NCI-H2029 (cell line): ENCODE measurements at regions not wholly inside any gene's neighbourhood (a gene's known extent, or its start where the extent isn't known, plus 50 kb on each side); places are given as distances from the start of the nearest gene placed in this dataset.

Source experiments
- DNase-seq: peaks from one replicate; lab custom pipeline; 2025; lab: John Stamatoyannopoulos, UW

DNA sequence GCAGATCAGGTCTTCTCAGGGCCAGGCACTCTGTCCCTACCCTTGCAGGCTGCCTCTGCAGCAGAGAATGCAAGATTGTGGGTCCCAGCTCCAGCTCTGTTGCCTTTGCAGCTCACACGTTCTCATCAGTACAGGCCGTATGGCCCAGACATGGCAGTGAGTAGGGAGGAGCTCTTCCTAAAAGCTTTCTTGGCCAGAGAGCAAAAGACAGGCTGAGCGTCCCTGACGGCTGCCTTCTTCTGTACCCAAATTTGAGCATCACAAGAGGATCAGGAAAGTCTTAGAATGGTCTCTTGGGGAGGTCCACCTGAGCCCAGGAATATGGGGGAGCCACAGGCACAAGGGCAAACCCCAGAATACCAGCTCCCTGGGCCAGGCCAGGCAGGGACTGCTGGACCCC is 266.3 kb upstream of the ZMIZ1 start:
- no peak for DNase-seq

DNA sequence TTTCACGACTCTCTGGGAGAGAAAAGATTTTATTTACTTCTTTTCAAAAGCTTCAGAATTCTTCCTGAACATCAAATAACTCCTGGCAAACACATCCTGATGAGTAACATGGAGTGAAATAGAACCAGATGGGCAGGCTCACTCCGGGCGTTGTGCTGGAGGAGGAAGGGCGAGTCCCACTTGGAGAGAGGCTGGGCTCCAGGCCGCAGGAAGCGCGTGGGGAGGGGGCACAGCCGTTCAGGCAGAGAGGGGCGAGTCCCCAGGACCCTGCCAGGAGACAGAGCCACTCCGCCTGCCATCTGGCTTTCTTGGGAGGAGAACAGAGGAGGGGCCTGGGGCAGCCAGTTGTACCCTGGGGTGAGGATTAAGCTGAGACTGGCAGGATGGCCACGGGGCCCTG is 265.9 kb upstream of the ZMIZ1 start:
- no peak for DNase-seq

DNA sequence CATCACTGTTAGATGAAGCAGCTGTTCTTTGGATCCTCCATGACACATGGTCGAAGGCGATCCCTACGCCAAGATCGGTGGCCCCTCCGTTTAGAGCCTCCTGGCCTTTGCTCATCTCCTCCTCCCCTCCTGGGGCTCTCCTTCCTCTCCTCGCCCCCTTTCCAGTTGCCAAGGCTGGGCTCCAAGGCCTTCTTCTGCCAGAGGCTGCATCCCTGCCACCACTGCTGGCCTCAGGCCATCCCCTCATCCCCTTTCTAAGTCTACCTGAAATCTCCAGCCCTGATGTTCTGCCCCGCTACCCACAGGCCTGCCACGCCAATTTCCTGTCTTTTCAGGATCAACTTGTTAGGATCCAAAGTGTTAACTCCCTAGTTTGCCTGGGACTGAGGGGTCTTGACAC is 265.1 kb upstream of the ZMIZ1 start:
- no peak for DNase-seq

DNA sequence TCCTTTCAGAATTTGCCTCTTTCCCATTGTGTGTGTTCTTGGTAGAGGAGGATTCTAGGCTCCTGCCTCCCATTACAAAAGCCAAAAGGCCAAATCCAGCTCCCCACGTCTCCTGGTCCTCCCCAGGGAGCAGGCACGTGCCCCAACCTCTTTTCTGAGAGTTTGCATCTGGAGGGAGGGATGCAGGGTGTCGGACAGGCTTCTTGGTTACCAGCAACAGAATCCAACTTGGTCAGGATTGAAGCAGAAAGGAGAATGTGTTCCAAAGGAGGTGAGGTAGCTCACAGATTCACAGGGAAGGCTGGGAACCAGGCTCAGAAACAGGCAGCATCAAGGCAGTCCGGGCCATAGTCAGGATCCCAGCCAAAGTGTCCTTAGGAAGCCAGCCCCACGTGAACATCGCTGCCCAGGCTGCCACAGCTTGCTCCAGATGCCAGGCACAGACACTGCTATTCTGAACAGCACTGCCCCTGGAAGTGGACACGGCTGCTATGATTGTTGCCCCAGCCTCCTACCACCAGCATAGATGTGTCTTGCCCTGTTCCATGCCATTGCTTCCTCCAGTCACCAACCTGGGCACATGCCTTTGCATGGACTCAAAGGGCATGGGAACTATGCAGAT is 264.2 kb upstream of the ZMIZ1 start:
- DNase-seq = no peak

DNA sequence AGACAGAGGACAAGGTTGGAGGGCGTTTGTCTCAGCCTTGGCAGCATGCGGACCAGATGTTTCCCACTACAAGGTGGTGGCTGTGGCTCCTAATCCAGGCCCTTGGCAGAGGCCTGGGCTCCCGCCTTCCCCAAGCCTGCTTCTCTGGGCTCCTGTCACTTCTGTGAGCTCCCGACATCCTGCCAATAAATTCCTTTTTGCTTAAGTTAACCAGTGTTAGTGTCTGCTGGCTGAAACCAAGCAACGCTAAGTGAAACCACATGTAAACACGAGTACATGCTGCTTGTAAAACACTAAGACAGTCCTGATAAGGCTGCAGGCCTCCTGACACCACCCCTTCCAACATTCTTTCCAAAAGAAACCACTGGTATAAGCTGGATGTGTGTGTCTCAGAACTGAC is 263.6 kb upstream of the ZMIZ1 start:
- peak; percentile 24 for DNase-seq

DNA sequence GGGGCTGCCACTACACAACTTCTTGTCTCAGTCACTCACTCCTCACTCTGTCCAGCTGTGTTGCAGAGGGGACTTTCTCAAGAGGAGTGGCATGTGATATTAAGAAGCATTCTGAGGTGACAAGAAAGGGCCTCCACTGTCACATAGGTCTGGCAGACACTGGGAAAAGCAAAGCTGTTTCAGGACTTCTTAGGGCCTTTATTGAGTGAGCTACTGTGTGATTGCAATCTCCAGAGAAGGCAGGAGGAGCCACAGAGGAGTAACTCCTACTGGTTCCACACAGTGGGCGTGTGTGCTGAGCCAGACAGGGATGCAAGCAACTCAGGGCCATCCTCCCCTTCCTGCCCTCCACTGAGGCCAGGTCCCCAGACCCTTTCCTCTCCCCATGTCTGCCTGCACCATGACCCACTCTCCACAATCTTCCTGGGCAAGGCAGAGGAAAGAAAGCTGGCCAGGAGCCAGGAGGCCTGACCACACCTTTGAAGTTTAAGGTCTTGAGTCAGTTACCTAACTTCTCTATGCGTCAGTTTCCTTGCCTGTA is 262.0 kb upstream of the ZMIZ1 start:
- no peak for DNase-seq

DNA sequence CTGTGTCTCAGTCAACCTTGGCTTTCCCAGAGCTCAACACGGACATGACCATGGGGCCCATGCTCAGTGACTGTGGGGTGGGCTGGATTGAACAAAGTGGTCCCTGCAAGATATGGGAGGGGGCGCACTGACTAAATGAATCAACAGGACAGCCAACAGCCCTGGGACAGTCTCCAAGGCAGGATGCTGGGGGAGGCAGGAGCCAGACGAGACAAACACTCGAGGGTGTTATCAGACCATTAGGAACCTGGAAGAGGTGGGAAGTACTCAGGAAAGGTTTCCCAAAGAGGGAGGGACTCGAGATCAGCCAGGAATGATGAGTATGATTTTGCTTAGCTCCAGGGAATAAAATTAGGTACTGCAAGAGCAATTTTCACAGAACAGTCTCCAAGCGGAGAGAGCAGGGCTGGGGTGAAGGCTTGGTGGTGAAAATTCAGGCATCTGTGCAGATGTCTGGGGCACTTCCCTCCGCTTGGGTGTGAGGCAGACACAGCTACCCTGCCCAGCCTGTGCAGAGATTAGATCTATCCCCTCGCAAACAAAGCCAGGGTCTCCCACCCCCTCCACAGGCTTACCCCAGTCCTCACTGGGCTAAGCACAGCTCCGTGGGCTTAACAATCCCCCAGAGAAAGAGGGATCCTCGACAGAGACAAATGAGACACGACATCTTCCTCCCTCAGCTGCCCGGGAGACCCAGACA is 261.1 kb upstream of the ZMIZ1 start:
- DNase-seq = no peak

DNA sequence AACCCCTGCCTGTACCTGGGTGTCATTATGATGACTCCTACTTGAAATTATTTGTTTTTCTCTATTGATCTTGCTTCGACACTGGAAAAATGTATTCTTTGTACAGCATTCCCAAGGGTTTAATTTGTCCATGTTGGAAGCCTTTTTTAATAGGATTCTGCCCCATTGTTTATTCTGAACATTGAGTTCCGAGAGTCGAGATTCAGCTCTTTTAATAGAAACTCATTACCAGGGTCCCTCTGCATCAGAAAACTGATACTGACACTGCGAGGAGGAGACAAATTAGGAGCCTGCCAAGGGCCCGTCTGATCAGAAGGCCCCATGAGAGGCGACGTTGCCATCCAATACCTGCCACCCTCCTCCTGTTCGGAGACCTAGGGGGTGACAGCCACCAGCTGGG is 260.5 kb upstream of the ZMIZ1 start:
- no peak for DNase-seq

DNA sequence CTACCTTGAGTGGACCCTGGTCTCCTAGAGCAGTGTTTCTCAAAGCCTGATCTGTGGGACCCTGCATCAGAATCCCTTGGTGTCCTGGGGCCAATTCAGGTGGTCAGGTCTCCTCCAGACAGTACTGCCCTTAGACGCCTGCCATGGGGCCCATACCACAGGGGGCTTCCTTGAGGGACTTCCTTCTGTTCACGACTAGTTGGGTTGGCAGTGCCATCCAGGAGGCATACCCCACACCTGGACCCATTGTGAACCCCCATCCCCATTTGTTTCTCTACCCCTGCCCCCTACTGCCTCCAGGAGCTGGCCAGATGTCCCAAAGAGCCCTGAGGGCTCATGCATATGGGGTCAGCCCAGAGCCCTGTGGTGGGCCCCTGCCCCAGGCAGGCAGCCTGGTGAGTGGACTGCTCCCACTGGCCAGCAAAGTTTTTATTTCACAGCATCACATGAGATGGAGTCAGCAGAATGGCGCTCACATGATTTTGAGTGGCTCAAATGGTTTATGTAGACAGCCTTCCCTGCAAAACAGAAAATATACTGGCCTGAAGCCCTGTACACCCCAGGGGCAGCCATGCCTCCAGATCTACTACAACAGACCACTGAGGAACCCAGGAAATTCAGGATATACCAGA is 259.9 kb upstream of the ZMIZ1 start:
- no peak for DNase-seq

DNA sequence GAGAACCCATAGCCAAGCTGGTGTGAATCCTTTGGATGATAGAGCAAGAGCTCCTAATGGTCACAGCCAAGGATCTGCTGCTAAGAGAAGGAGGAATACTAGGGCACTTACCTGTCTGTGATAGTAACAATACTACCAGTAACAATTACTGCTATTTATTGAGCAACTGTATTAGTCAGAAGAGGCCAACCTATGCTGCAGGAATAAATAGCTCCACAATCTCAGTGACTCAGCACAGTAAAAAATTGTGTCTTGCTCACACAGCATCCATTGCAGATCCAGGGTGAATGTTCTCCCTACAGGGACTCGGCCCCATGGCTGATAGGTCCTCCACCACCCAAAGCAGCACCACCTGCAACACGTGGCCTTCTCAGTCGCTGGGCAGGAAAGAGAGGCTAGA is 257.6 kb upstream of the ZMIZ1 start:
- no peak for DNase-seq

DNA sequence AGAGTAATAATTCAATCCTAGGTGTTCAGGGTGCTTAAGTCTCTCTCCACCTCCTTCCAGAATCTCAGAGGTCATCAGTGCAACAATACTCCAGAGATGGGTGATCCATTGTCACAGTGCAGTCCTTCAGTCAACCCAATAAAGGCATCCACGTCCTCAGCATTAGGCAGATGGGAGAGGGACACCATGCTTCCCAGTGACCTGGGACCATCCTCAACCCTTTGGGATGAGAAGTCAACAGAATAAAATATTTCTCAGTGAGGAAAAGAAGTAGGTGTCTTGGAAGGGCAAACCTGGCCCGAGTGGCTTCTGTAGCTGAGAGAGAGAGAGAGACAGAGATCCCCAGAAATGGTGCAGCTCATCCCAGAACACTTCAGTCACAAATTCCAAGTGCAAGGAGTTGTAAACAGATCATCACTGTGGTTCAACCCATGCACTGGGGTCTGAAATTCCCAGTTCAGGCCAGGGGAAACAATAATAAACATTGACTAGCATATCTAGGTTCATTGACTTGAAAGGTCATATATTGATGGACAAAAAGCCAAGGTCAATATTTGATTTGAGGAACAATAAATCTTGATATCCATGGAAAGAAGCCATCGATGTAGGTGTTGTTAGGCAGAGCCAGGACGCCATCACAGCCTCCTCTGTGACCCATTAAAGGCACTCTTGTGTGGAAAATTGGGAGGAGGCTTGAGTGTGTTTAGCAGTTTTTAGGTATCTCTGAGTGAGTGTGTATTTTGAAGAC is 256.0 kb upstream of the ZMIZ1 start:
- DNase-seq = no peak

DNA sequence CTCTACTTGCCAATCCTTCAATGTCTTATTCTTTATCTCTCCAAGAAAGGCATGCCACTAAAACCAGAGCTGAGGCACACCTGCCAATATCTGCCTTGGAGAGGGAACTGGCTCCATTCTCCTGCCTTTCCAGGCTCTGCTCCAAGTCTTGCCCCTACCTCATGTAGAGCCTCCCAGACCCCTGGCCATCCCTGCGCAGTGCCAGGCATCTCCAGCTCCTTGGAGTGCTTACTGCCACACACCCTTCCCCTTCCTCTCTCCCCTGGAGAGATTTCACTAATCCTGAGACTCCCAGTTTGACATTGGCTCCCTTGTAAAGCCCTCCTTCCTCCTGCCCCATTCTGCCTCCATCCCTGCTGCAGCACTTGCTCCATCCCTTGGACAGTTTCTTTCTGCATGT is 255.2 kb upstream of the ZMIZ1 start:
- no peak for DNase-seq

DNA sequence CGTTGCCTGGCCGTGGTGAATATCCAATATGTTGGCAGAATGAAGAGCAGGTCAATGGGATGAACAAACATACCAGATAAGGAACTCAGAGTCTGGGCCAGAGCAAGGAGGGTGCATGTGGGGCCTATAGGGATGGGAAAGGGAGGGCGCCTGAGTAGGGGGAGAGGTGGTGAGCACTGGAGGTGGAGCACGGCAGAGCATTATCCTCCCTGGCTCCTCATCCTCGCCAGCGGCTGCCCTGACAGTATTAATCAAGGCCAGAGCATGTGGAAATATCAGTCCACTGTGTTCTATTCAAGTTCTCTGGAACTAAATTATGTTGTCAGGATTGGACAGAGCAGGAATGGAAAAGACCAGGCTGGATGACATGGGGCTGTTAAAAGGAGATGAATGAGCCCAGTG is 254.8 kb upstream of the ZMIZ1 start:
- no peak for DNase-seq

DNA sequence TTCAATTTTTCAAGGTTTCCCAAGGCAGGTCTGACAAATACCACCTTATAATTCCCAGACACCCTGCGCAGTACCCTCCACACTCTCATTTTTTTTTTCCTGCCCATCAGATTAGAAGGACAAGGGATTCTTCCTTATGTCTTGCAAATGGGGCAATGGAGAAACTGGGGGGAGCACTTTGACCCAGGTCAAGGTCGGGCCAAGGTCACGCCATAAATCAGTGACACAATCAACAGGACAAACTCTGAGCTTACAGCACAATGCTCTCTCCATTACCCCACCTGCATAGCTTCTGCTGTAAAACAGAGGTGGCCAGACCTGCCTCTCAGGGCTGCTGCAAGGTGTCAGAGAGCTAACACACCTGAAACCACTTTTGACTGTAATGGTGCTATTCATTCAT is 254.4 kb upstream of the ZMIZ1 start:
- no peak for DNase-seq

DNA sequence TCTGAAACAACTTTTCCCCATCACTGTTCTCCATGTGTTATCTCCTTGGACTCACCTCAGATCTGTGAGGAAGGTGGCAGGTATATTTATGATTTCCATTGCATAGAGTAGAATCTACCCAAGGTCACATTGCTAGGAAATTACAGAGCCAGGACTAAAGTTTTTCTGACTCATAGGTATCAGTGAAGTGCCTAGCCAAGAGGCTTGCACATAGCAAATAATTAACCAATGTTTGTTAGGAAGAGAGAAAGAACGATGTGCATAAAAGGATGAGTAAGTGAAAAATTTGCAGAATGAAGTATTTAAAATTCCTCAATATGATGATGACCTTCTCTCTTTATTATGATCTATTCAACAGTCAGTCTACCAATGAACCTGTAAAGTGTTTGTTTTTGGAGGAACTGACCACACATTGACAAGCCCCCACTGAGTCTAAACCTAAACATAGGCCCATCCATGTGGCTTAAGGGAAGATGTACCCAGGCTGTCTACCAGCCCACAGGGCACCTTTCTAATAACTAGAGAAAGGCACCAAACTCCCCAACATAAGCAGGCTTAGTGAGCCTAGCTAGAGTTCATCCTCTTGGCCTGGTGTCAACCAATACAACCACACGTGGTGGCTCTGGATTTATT is 252.9 kb upstream of the ZMIZ1 start:
- DNase-seq = no peak

DNA sequence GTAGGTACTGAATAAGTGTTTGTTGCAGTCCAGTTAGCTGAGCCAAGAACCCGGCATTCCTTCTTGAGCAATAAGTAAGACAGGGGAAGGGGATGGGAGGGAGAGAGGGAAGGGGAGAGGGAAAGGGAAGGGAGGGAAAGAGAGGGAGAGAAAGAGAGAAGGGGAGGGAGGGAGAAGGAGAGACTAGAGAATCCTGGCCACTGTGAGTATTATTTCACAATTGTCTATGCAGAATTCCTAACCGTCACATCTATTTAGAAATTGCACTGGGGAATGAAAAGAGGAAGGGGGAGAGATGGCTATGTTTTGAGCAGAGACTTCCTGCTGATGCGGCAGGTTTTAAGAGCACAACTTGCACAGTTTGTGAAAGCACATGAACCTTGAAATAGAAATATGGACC is 251.4 kb upstream of the ZMIZ1 start:
- no peak for DNase-seq

DNA sequence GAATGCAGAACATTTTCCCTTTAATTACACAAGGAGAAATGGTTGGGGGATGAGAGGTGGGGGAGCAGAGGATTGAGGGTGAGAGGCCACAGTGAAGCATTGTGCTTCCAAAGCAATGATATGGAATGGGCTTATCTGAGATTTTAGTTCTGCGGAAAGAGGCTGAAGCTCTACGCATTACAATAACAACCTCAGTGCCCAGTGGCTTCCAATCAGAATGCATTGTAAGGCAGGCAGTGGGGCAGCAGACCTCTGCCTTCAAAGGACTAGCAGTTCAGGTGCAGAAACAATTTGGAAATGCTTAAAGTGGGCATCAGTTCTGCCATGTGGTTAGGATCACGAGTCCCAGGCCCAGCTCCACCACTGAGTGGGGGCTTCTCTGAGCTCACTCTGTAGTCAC is 251.0 kb upstream of the ZMIZ1 start:
- DNase-seq = no peak

DNA sequence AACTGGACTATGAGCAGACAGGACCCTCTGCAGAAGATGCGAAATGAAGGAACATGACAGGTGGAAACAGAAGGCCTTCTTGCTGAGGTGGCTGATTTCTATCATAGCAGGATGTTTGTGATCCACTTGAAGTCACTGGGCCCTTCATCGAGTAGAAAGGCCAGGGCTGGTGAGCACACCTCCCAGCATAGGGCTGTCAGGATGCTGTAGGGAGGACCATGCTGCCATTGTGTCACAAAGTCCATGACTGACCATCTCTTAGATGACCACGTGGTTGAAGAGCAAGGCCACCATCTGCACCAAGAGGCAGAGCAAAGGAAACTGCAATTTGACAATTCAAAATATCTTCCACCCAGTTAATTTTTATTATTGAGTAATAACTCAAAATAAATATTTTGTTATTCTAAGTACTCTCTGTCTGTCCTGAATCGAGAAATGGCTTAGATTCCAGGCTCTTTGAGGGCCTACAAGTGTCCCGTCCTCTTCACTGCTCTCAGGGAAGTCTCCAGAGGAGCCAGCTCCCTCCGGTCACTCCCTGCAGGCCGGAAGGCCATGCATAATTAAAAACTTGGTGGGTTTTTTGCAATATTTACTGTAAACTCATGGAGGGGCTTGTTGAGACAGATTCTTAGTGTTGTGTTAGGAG is 249.3 kb upstream of the ZMIZ1 start:
- DNase-seq = no peak

DNA sequence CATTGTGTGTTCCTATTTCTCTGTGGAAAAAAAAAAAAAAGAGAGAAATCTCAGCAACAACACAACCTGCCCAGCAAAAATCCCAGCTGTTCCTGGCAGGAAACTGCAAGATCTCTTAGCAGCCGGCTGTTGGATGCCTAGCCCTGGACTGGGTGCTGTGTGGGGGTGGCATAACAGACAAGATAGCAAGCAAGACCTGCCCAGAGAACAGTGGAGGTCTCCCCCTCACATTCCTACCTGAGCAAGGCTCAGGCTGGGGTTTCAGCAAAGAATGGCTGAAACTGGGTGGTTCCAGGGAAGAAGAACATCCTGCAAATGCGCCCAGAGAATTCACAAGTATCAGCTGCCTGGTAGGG is 248.8 kb upstream of the ZMIZ1 start:
- DNase-seq = no peak

DNA sequence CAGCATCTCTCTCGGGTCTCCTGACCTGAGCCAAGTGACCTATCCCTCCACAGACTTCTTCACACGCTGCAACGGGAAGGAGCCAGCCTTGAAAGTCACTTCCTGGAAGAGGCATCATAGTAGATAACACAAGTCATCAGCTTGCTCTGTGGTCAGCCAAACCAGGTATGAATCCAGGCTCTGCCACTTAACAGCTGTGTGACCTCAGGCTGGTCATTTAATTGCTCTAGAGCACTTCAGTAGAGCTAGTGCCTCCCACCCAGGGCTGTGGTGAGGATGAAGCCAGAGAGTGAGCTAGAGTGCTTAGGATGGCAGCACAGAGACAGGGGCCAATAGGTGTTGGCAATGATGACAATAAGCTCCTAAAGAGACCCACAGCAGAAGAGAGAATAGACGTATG is 247.7 kb upstream of the ZMIZ1 start:
- DNase-seq = no peak

DNA sequence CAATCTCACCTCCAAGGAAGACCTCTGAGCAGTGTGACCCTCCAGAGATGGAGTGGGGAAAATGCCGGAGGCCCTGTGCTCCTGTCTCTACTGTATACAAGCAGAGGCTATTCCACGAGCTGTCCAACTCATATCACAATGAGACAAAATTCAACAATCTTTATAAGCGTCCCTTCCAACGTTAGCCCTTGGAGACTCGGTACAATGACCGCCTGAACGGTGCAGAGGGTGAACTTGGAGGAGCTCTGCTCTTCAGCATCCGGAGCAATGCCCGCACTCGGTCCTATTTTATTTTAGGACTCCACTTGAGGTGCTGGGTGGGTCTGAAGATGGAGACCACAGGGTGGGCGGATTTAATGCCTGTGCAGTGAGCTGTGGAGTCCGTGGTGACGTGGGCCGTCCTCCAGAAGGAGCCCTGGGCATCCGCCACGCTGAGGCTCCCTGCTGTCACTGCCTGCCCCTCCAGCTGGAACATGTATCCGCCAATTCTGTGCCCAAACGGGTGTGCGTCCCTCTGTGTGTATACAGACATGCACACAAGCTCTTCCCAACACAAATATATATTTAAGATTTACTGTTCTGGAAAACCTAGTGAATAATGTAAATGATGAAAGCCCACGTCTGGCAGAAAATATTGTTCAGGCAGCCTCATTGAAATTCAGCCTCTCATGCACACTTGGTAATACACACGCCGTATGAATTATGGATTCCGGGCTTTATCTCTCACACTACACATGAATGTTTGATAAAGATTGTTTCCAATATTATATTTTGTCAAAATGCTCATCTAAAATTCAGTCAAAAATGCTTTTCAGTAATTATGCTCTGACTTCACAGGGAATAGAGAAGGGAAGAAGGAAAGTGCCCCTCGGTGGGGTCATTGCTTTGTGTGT is 239.9 kb upstream of the ZMIZ1 start:
- no peak for DNase-seq
